ENCODE measurements at regions not wholly inside any gene's neighbourhood (a gene's known extent, or its start where the extent isn't known, plus 50 kb on each side); places are given as distances from the start of the nearest gene placed in this dataset.

DNA sequence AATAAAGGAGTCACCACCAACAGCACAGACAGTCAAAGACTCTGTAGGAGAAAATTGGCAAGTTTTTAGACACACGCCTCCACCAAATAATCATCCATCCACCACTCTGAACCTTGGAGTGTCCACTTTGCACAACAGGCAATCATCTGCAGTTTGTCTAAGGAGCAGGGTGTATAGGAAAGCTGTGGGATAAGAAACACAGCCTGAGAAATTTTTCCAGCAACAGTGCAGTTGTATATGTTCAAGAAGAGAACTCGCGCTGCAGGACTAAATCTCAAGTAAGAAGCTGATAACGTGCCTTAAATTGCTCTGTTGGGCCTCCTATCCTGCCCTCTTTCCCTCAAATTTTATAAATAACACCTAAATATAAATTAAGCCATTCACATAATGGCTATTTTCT lies 136.7 kb upstream of the PPARGC1A start:
- TF ChIP-seq, protein P1, sequence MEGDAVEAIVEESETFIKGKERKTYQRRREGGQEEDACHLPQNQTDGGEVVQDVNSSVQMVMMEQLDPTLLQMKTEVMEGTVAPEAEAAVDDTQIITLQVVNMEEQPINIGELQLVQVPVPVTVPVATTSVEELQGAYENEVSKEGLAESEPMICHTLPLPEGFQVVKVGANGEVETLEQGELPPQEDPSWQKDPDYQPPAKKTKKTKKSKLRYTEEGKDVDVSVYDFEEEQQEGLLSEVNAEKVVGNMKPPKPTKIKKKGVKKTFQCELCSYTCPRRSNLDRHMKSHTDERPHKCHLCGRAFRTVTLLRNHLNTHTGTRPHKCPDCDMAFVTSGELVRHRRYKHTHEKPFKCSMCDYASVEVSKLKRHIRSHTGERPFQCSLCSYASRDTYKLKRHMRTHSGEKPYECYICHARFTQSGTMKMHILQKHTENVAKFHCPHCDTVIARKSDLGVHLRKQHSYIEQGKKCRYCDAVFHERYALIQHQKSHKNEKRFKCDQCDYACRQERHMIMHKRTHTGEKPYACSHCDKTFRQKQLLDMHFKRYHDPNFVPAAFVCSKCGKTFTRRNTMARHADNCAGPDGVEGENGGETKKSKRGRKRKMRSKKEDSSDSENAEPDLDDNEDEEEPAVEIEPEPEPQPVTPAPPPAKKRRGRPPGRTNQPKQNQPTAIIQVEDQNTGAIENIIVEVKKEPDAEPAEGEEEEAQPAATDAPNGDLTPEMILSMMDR (IDR thresholded peaks at IDR 0.05), result no peak
- TF ChIP-seq POLR2A (IDR thresholded peaks at IDR 0.05), result no peak
- TF ChIP-seq POLR2AphosphoS5 (IDR thresholded peaks at IDR 0.05), result no peak
